Ovary (tissue), 3 donors: ENCODE measurements at regions not wholly inside any gene's neighbourhood (a gene's known extent, or its start where the extent isn't known, plus 50 kb on each side); places are given as distances from the start of the nearest gene placed in this dataset.

ENCODE experiments used
- CTCF ChIP-seq, 3 donors: fragments of 450-650 bp in 2 of 3; fragments of 200-600 bp in 1 of 3; IDR thresholded peaks; one replicate each; pipeline versions ENCODE4 v1.5.1 to v1.8.0; 2016 to 2022; ENCODE audit warnings: antibody characterized with exemption in 3 of 3, mild to moderate bottlenecking in 1 of 3
- EP300 ChIP-seq: sonication (generic); formaldehyde crosslinking; IDR thresholded peaks from one replicate; pipeline ENCODE4 v1.6.1; 2017; ENCODE audit warnings: antibody characterized with exemption
- donor health status: DM: no; HTN: no; CAD: no.

GRCh38 chr6:163686301-163686700 is 271.8 kb downstream of the QKI start:
- no peak for TF ChIP-seq CTCF (IDR thresholded peaks at IDR 0.05)
- TF ChIP-seq EP300 = no peak
